LNCaP clone FGC (cell line): ENCODE measurements at regions not wholly inside any gene's neighbourhood (a gene's known extent, or its start where the extent isn't known, plus 50 kb on each side); places are given as distances from the start of the nearest gene placed in this dataset.

Experiments
- DNase-seq: peaks from one replicate; pipeline ENCODE4 v3.0.0-alpha.2; 2011; ENCODE audit warnings: low read depth
- H3K4me3 ChIP-seq: 2 replicates; pipeline ENCODE4 v1.5.1; 2011; ENCODE audit warnings: mild to moderate bottlenecking, low read depth, low read length, control low read depth
- CTCF ChIP-seq: IDR thresholded peaks from 2 replicates; pipeline ENCODE4 v1.5.1; 2012; ENCODE audit warnings: mild to moderate bottlenecking; ENCODE audit not compliant: control insufficient read depth, insufficient read depth; ENCODE audit errors: extremely low read depth

GRCh38 chr9:2403701-2404100 is 217.9 kb upstream of the VLDLR start:
- H3K4me3 ChIP-seq: no peak overlapping the region
- TF ChIP-seq CTCF: no peak
- no peak for DNase-seq

GRCh38 chr9:2406252-2406651 is 215.3 kb upstream of the VLDLR start:
- no peak for TF ChIP-seq CTCF
- no peak for DNase-seq
- H3K4me3 ChIP-seq: no peak overlapping the region

GRCh38 chr9:2407450-2407849 is 214.1 kb upstream of the VLDLR start:
- TF ChIP-seq CTCF: no peak
- DNase-seq: no peak
- no peak overlapping the region for H3K4me3 ChIP-seq

- TF ChIP-seq CTCF: no peak
- no peak for DNase-seq
- no peak overlapping the region for H3K4me3 ChIP-seq
Observed at GRCh38 chr9:2411459-2412215, 209.9 kb upstream of the VLDLR start.

- no peak overlapping the region for H3K4me3 ChIP-seq
- TF ChIP-seq CTCF: no peak
- no peak for DNase-seq
Observed at GRCh38 chr9:2413160-2413805, 208.3 kb upstream of the VLDLR start.

- H3K4me3 ChIP-seq: no peak overlapping the region
- no peak for TF ChIP-seq CTCF
- no peak for DNase-seq
Observed at GRCh38 chr9:2414465-2414864, 207.1 kb upstream of the VLDLR start.
